ENCODE measurements at regions not wholly inside any gene's neighbourhood (a gene's known extent, or its start where the extent isn't known, plus 50 kb on each side); places are given as distances from the start of the nearest gene placed in this dataset.

DNA sequence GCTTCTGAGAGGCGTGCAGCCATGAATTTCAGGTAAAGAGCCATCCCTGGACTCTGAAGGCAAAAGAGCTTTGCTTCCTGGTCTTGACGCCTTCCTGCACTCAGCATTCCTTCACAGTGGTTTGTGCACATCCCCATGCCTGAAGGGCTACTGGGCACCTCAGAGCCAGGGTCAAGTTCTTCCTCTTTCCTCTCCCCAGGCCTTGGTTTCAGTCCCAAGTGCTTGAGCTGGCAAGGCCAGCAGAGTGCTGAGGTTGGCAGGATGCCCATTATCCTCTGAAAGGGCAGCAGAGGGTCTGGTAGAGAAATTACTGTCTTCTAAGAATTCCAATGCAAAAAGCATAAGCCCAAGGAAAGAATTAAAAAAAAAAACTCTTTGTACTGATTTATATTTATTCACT lies 1064.9 kb downstream of the TTLL7 start:
- Histone ChIP-seq H3K4me3 (ENCODE audit: low read length) (no peak overlapping the region), H3K4me1 (ENCODE audit: control insufficient read depth, low read length) (no peaks in the 10 kb centered on the region), H3K4me2 (ENCODE audit: low read length) (no peak overlapping the region), H3K36me3 (ENCODE audit: control insufficient read depth, low read length) (no peaks in the 10 kb centered on the region), H3K27ac (ENCODE audit: low read depth, low read length) (no peak overlapping the region), H3K9me2 (replicated peaks; ENCODE audit: control insufficient read depth, low read length) (no peaks in the 10 kb centered on the region), H3K9me3 (ENCODE audit: control insufficient read depth, insufficient read depth, low read length) (no peaks in the 10 kb centered on the region), H3K27me3 (ENCODE audit: control insufficient read depth, low read length) (no peaks in the 10 kb centered on the region), H3K79me2 (ENCODE audit: control insufficient read depth, low read length) (no peaks in the 10 kb centered on the region), H3F3A (ENCODE audit: control insufficient read depth, insufficient read depth) (no peaks in the 10 kb centered on the region), H4K20me1 (ENCODE audit: control insufficient read depth, insufficient read depth, low read depth, low read length) (no peaks in the 10 kb centered on the region)
- TF ChIP-seq EZH2phosphoT487 (IDR thresholded peaks at IDR 0.05; ENCODE audit: borderline replicate concordance, low read length) = no peak
- TF ChIP-seq, protein P1, sequence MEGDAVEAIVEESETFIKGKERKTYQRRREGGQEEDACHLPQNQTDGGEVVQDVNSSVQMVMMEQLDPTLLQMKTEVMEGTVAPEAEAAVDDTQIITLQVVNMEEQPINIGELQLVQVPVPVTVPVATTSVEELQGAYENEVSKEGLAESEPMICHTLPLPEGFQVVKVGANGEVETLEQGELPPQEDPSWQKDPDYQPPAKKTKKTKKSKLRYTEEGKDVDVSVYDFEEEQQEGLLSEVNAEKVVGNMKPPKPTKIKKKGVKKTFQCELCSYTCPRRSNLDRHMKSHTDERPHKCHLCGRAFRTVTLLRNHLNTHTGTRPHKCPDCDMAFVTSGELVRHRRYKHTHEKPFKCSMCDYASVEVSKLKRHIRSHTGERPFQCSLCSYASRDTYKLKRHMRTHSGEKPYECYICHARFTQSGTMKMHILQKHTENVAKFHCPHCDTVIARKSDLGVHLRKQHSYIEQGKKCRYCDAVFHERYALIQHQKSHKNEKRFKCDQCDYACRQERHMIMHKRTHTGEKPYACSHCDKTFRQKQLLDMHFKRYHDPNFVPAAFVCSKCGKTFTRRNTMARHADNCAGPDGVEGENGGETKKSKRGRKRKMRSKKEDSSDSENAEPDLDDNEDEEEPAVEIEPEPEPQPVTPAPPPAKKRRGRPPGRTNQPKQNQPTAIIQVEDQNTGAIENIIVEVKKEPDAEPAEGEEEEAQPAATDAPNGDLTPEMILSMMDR (IDR thresholded peaks at IDR 0.05; ENCODE audit: low read depth, low read length, poor library complexity, severe bottlenecking) = no peak

GRCh38 chr1:82932727-82933126 lies 1066.2 kb downstream of the TTLL7 start:
- no peak overlapping the region for H3K4me2 ChIP-seq (ENCODE audit: low read length)
- H3K4me3 ChIP-seq (ENCODE audit: low read length) = no peak overlapping the region
- no peaks in the 10 kb centered on the region for H3K27me3 ChIP-seq (ENCODE audit: control insufficient read depth, low read length)
- H3K79me2 ChIP-seq (ENCODE audit: control insufficient read depth, low read length) = no peaks in the 10 kb centered on the region
- no peaks in the 10 kb centered on the region for H3K9me2 ChIP-seq (replicated peaks; ENCODE audit: control insufficient read depth, low read length)
- H3F3A ChIP-seq (ENCODE audit: control insufficient read depth, insufficient read depth) = no peaks in the 10 kb centered on the region
- H3K27ac ChIP-seq (ENCODE audit: low read depth, low read length) = no peak overlapping the region
- H4K20me1 ChIP-seq (ENCODE audit: control insufficient read depth, insufficient read depth, low read depth, low read length) = no peaks in the 10 kb centered on the region
- TF ChIP-seq, protein P1 (IDR thresholded peaks at IDR 0.05; ENCODE audit: low read depth, low read length, poor library complexity, severe bottlenecking) = no peak
- TF ChIP-seq EZH2phosphoT487 (IDR thresholded peaks at IDR 0.05; ENCODE audit: borderline replicate concordance, low read length) = no peak
- H3K9me3 ChIP-seq (ENCODE audit: control insufficient read depth, insufficient read depth, low read length) = no peaks in the 10 kb centered on the region
- no peaks in the 10 kb centered on the region for H3K4me1 ChIP-seq (ENCODE audit: control insufficient read depth, low read length)
- no peaks in the 10 kb centered on the region for H3K36me3 ChIP-seq (ENCODE audit: control insufficient read depth, low read length)

DNA sequence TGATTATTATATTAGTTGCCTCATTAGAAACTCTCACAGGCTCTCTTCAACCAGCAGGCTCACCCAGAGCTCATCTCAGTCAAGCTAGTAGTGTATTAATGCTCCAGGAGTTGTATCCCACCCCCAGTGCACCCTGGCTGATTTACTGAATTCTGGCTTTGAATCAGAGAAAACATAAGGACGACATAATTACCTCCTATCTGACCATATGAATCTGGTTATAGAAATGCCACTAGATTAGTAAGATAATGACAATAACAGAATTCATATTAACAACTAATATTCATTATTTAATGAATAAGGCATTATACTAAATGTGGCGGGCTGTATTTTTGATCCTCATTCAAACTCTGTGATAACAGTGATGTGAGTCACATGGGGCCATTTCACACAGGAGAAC lies 1066.7 kb downstream of the TTLL7 start:
- TF ChIP-seq, protein P1 (IDR thresholded peaks at IDR 0.05; ENCODE audit: low read depth, low read length, poor library complexity, severe bottlenecking) = no peak
- TF ChIP-seq EZH2phosphoT487 (IDR thresholded peaks at IDR 0.05; ENCODE audit: borderline replicate concordance, low read length) = no peak
- H3K4me3 ChIP-seq (ENCODE audit: low read length) = no peak overlapping the region
- H3F3A ChIP-seq (ENCODE audit: control insufficient read depth, insufficient read depth) = no peaks in the 10 kb centered on the region
- H3K4me2 ChIP-seq (ENCODE audit: low read length) = no peak overlapping the region
- H3K4me1 ChIP-seq (ENCODE audit: control insufficient read depth, low read length) = no peaks in the 10 kb centered on the region
- H3K79me2 ChIP-seq (ENCODE audit: control insufficient read depth, low read length) = no peaks in the 10 kb centered on the region
- no peak overlapping the region for H3K27ac ChIP-seq (ENCODE audit: low read depth, low read length)
- no peaks in the 10 kb centered on the region for H3K9me2 ChIP-seq (replicated peaks; ENCODE audit: control insufficient read depth, low read length)
- no peaks in the 10 kb centered on the region for H3K27me3 ChIP-seq (ENCODE audit: control insufficient read depth, low read length)
- H4K20me1 ChIP-seq (ENCODE audit: control insufficient read depth, insufficient read depth, low read depth, low read length) = no peaks in the 10 kb centered on the region
- H3K9me3 ChIP-seq (ENCODE audit: control insufficient read depth, insufficient read depth, low read length) = no peaks in the 10 kb centered on the region
- no peaks in the 10 kb centered on the region for H3K36me3 ChIP-seq (ENCODE audit: control insufficient read depth, low read length)

- no peak overlapping the region for H3K4me3 ChIP-seq (ENCODE audit: low read length)
Measured at GRCh38 chr1:82931006-82931405, 1067.9 kb downstream of the TTLL7 start.

More at GRCh38 chr1:82931006-82931405, 1067.9 kb downstream of the TTLL7 start:
- H3K9me3 ChIP-seq (ENCODE audit: control insufficient read depth, insufficient read depth, low read length) = no peaks in the 10 kb centered on the region
- H3K79me2 ChIP-seq (ENCODE audit: control insufficient read depth, low read length) = no peaks in the 10 kb centered on the region
- H3K4me2 ChIP-seq (ENCODE audit: low read length) = no peak overlapping the region
- H3K36me3 ChIP-seq (ENCODE audit: control insufficient read depth, low read length) = no peaks in the 10 kb centered on the region
- no peaks in the 10 kb centered on the region for H3K9me2 ChIP-seq (replicated peaks; ENCODE audit: control insufficient read depth, low read length)
- H3K27me3 ChIP-seq (ENCODE audit: control insufficient read depth, low read length) = no peaks in the 10 kb centered on the region
- H3K27ac ChIP-seq (ENCODE audit: low read depth, low read length) = no peak overlapping the region
- H4K20me1 ChIP-seq (ENCODE audit: control insufficient read depth, insufficient read depth, low read depth, low read length) = no peaks in the 10 kb centered on the region
- H3K4me1 ChIP-seq (ENCODE audit: control insufficient read depth, low read length) = no peaks in the 10 kb centered on the region
- TF ChIP-seq EZH2phosphoT487 (IDR thresholded peaks at IDR 0.05; ENCODE audit: borderline replicate concordance, low read length) = no peak
- TF ChIP-seq, protein P1 (IDR thresholded peaks at IDR 0.05; ENCODE audit: low read depth, low read length, poor library complexity, severe bottlenecking) = no peak
- H3F3A ChIP-seq (ENCODE audit: control insufficient read depth, insufficient read depth) = no peaks in the 10 kb centered on the region
